Hematopoietic multipotent progenitor cell treated with erythropoietin and hydrocortisone succinate and interleukin-3 and kit ligand, for 6 days (in vitro differentiated cells): ENCODE measurements at regions not wholly inside any gene's neighbourhood (a gene's known extent, or its start where the extent isn't known, plus 50 kb on each side); places are given as distances from the start of the nearest gene placed in this dataset.
"Not testable (repeated sequence)": the region's sequence is repeated elsewhere in the genome, so short reads cannot be mapped to it uniquely, and the experiment has no call there.

ENCODE experiments used
- DNase-seq: peaks from one replicate; pipeline ENCODE4 v3.0.0-alpha.2; 2015

DNA sequence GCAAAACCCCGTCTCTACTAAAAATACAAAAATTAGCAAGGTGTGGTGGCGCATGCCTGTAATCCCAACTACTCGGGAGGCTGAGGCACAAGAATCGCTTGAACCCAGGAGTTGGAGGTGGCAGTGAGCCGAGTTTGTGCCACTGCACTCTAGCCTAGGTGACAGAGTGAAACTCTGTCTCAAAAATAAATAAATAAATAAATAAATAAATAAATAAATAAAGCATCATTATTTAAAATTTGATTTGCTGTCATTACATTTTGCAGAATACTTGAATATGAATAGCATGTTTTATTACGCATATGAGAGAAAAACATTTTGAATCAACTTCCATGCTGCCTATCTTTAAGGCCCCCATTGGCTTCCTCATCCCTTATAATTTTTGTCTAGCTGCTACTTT is 53.4 kb upstream of the MED14 start:
- DNase-seq = not testable (repeated sequence)

DNA sequence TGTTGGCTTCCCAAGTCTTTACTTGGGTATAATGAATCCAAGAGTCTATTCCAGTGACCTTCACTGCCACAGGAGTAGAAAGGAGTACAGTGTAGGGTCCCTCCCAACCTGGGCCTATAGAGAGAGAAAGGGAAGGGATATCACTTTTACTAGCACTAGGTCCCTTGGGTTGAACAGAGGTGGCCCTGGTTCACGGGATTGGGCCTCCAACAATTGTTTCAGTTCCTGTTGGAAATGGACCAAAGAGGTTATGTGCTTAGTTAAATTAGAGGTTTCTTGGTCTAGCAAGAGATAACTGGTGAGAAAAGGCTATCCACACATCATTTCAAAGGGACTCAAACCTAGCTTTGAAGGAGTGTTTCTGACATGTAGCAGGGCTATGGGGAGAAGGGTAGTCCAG is 57.1 kb upstream of the MED14 start:
- no peak for DNase-seq

DNA sequence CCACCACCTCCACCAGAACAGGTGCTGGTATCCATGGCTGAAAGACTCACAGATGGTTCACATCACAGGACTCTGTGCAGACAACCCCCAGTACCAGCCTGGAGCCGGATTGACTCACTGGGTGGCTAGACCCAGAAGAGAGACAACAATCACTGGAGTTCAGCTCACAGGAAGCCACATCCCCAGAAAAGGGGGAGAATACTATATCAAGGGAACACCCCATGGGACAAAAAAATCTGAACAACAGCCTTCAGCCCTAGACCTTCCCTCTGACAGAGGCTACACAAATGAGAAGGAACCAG is 59.4 kb upstream of the MED14 start:
- not testable (repeated sequence) for DNase-seq

DNA sequence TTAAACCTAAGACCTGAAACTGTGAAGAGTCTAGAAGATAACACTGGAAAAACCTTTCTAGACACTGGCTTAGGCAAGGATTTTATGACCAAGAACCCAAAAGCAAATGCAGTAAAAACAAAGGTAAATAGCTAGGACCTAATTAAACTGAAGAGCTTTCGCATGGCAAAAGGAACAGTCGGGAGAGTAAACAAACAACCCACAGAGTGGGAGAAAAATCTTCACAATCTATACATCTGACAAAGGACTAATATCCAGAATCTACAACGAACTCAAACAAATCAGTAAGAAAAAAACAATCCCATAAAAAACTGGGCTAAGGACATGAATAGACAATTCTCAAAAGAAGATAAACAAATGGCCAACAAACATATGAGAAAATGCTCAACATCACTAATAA is 64.4 kb upstream of the MED14 start:
- not testable (repeated sequence) for DNase-seq

DNA sequence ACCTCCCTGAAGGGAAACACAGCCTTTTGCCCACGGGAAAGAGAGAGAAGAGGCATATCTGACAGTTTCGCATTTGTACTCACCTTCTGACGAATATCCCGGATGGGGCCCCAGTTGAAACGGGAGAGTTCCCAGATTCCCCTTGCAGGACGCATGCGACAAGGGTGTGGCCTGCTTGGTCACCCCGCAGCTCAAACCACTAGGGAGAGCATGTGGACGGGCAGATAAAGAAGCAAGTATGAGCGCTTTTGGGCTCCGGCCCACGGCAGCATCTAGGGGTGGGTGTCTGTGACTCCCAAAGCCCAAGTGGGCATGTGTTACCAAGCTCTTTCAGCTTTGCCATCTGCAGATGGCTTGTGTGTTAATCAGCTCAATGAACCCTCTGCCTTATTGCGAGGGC is 70.1 kb upstream of the MED14 start:
- DNase-seq = peak; percentile 35

DNA sequence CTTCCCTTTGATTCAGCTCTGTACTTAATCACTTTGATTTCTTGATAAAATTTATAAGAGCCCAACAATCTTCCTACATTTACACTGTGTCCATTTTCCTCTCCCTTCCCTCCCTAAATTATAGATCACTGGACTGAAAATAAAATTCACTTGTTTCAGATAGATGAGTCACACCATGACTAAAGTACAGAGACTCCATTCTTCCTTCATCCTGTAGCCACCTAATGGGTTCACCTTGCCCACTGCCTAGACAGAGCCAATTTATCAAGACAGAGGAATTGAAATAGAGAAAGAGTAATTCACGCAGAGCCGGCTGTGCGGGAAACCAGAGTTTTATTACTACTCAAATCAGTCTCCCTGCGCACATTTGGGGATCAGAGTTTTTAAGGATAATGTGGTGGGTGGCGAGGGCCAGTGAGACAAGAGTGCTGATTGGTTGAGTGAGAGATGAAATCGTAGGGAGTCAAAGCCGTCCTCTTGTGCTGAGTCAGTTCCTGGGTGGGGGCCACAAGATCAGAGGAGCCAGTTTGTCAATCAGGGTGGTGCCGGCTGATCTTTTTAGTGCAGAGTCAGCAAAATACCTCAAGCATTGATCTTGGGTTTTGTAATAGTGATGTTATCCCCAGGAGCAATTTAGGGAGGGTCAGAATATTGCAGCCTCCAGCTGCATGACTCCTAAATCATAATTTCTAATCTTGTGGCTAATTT is 71.3 kb upstream of the MED14 start:
- no peak for DNase-seq

DNA sequence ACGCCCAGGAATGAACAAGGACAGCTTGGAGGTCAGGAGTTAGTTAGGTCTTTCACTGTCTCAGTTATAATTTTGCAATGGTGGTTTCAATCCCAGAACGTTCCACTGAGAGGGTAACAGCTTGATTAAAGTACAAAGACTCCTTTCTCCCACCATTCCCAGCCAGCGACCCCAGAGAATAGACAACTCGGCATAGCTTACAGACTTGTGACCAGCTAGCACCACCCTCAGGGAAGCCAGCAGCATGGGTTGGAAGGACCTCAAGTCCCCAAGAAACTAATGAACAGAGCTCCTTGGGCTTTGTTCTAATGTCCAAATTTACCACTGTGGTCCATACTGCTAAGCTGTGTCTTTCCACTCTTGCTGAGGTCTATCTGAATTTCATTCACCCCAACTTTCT is 72.0 kb upstream of the MED14 start:
- no peak for DNase-seq

DNA sequence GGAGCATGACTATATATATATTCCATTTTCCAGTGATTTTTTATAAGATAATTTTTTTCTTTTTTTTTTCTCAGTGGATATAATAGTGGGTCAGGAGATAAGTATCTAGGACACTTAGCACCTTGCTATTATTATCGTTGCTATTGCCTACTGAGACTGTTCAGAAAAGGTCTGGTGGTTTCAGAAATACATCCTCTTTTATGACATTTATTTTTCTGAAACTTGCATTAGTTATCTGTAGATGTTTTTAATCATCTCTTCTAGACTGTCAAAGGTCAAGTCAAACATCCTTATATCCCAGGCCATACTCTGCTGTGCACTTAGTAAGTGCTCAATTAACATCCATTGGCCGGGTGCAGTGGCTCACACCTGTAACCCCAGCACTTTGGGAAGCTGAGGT is 72.9 kb upstream of the MED14 start:
- no peak for DNase-seq

DNA sequence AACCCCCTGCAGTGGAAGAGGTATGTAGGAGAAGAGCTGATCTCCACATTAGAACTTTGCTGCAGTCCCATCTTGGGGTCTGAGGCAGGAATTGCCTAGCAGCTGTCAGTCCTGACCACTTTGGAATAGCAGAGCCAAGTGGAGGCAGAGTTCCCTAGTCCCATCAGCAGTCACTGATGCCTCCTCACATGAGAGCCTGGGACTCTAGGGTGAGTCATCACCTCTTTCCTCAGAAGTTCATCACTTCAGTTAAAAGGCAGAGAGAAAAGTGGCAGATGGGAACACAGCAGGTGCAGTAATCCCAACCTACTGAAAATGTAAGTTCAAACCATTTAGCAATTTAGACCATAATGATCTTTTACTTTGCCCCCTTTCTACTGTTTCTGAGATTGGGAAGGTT is 73.9 kb upstream of the MED14 start:
- DNase-seq = no peak

DNA sequence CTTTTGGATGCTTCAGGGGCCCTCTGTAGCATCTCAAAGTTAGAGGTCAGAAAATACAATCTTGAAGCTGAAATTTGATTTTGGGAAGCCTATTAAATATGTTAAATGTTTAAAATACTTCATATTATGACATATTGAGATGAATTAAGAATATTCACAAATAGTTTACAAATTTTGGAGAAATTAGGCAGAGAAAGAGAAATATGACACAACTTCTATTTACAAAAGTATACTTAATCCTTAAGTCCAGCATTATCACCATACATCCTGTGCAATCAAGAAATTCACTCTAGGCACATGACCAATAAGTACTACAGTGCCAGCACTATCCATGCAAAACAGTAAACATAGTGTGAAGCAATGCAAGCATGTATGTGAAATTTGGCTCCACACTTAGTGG is 79.7 kb upstream of the MED14 start:
- DNase-seq = not testable (repeated sequence)

DNA sequence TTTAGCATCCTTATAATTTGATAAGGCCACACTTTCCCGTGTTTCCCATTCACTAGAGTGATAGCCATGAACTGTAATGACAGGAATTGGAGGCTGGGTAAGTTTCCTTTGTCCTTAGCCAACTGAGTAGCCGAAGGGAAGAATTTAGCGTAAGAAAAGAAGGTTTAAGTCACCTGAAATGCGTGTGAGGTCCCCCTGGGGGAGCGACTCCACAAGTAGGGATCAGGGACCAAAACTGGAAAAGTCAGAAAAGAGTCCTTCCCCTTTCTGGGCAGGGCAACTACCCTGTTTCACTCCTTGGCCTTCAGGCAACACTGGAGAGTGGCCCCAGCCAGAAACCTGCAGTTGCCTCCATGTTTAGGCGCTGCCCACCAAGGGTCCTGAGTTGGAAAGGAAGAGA is 81.6 kb upstream of the MED14 start:
- no peak for DNase-seq

DNA sequence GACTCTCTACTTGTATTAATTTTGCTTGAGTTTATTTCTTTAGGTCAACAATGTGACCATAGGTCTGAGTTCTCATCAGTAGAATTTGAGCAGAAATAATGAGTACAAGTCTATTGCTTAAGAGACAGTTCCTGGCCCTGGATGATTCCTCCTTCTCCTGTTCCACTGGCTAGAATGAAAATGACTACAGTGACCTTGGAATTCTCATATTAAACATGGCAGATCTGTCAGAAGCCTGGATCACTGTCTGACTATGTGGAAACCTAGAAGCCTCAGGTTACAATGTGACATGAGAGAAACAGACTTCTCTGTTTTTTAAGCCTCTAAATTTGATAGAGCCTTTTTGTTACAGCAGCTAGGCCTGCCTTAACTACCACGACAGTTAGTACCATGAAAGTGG is 82.9 kb upstream of the MED14 start:
- DNase-seq = no peak

DNA sequence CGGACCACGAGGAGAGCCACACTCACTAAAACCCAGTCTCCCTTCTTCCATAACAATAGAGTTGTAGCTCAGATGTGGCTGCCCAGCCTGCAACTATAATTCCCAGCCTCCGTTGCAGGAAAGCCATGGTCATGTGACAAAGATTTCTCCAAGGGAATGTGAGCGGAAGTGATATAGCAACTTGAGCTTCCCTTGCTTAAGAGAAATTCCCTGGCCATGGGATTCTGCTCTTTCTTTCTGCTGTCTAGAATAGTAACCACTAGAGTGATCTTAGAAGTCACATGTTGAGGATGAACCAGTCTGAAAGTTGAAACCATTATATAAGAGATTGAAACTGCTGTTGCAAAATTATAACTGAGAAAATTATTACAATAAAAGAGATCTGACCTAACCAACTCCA is 86.4 kb upstream of the MED14 start:
- DNase-seq = no peak

DNA sequence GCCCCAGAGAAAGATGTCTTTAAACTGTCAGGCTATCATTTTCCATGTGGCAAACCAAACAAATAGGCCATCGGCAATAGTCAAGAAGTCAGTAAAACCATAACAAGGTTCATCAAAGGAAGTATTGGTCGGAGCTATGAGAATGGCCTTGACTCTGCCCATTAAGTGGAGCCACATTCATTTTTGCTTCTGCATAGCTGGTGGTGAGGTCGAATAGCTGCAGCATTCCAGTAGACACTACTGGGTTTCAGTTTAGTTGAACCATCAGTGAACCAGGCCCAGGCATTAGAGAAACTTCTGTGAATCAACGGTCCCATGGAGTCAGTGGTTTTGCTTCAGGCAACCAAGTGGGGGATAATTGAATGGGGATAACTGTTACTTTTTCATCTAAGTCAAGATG is 92.0 kb upstream of the MED14 start:
- DNase-seq = no peak

DNA sequence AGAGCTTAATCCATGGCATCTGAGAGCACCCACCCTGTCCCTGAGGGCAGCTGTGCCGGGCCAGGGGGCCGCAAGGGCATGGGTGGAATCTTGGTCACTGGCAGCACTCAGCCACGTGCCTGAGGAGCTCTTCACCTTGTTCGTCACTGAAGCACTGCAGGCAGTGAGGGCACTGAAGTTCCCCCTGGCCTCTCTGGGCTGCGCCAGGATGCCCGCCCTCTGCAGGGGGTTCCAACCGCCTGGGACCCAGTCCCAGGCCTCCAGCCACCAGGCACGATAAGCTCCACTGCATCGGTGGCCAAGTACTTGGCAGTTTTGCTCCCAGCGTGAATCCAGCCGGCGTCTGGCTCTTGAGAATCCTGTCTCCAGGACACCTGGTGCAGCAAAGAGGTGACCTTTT is 96.4 kb upstream of the MED14 start:
- no peak for DNase-seq

DNA sequence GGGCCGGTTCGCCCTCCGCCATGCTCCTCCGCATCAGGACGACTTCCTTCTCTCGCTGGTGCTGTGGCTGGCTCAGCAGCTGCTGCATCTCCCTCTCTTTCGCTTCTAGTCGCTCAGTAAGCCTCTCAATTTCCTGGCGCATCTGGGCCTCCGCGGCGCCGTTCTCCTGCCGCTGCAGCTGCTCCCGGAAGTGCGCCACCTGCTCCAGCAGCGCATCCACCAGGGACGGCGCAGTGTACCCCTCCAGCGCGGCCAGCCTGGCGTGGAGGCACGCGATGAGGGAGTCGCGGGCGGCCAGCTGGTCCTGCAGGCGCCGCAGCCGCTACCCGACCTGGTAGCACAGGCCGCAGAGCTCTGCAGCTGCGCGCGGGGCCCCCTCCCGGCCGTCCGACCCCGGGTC is 97.4 kb upstream of the MED14 start:
- DNase-seq = no peak

DNA sequence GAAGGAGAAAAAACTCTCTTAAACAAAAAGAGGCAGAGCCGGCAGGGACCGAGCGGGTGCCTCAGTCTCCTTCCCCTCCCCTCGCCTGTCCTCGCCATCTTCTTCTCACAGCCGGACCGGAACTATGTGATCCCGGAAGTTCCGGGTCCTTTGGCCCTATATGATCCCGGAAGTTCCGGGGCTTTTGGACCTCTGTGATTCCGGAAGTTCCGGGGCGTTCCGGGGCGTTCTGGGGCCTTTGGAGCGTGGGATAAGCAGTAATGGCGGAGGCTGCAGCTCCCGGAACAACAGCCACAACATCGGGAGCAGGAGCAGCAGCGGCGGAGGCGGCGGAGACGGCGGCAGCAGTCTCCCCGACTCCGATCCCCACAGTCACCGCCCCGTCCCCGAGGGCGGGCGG is 98.9 kb upstream of the MED14 start:
- DNase-seq = no peak

DNA sequence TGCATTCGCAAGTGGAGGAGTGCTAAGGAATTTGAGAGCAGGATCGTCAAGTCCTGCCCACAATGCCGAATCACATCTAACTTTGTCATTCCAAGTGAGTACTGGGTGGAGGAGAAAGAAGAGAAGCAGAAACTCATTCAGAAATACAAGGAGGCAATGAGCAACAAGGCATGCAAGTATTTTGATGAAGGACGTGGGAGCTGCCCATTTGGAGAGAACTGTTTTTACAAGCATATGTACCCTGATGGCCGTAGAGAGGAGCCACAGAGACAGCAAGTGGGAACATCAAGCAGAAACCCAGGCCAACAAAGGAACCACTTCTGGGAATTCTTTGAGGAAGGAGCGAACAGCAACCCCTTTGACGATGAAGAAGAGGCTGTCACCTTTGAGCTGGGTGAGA is 100.2 kb upstream of the MED14 start:
- no peak for DNase-seq

DNA sequence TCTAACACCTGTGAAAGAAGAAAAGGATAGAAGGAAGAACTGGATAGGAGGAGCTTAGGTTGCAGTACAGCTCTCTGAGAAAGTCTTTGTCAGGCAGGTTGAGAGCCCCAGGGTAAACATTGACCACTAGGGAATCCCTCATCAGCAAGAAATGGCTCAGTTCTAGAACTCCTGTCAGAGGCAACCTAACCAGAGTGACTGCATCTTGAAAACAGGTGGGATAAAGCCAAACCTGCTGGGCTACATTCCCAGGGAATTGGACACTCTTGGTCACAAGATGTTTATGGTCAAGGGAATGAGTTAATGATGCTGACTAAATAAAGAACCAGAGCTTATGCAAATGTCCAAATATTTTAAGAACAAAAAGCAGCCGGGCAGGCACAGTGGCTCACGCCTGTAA is 108.3 kb upstream of the MED14 start:
- no peak for DNase-seq

DNA sequence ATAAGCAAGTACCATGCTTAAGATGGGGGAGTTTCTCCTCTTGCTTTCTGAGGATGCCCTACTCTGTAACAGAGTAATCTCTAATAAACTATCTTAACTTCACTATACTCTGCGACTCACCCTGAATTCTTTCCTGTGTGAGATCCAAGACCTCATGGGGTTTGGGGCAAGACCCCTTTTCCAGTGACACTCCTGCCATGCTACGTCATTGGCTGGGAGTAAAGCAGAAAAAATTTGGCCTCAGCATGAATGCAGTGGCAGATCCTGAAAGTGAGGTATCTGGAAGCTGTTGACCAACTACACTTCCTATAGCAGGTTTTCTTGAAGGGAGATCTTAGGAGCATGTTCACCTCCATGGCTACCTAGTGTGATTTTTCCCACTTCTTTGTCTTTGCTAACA is 109.1 kb upstream of the MED14 start:
- no peak for DNase-seq

DNA sequence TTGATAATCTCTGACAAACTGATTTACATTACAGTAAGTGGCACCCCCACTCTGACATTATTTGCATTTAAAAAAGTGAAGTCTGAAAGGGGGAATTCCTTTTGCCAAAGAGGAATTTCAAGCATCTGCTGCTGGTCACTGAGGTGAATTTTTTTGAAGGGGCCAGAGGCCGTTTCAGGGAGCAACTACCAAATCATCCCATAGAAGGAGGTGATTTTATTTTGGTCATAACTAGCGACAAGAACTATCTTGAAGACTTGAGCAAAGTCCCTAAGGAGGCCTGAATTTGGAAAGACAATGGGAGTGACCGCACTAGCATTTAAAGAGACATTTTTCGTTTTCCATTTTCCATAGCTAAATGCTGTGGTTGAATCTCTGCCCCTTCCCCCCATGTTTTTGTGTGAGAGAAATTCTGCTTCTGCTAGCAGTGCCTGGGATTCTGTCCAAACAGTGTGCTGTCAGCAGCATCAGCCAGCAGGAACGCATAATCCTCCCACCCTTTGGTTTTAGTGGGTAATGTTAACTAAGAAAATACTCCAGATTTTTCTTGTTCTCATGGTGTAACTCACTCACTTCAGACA is 110.1 kb upstream of the MED14 start:
- DNase-seq = no peak

DNA sequence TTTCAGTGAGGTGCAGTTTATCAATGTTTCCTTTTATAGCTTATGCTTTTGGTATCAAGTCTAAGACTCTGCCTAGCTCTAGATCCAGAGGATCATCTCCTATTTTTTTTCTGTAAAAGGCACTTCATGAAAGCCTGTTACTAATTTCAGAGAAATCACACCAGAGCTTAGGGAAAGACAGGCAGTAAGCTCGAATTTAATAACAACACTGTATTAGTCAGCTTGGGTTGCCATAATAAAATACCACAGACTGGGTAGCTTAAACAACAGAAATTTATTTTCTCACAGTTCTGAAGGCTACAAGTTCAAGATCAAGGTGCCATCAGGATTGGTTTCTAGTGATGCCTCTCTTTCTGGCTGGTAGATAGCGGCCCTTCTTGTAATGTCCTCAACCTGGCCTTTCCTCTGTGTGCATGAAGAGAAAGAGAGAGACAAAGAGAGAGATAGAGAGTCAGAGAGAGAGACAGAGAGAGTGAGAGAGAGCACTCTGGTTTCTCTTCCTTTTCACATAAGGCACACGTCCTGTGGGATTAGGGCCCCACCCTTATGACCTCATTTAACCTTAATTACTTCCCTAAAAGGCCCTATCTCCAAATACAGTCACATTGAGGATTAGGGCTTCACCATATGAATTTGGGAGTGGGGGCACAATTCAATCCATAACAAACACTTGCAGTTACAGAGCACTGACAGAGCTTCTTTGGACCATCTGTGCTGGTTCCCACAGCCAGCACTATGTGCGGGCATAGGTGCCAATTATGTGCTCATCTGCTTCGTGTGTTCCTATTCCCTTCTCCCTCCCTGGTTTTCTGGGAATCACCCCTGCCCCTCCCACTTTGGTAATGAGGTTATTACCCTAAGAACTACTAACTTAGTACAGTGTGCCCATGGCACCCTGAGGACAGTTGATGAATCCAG is 114.8 kb upstream of the MED14 start:
- no peak for DNase-seq

DNA sequence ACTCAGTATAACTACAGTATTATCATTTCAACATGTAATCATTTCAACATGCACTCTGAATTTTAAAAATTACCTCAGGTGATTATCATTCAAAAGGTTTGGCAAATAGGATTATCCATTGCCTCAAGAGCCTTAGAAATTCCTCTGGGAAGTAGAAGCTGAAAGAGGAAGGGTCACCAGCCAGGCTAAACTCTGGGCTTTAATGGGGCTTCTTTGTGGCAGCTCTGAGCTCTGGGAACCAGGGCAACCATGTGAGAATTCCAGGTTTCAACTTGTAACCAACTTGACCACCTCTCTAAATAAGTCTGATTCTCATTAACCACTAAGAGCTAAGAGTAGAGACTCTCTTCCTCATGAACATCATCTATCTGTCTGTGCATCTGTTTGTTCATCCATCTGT is 117.2 kb upstream of the MED14 start:
- no peak for DNase-seq
